Trophoblast cell (in vitro differentiated cells and primary cell): ENCODE measurements at regions not wholly inside any gene's neighbourhood (a gene's known extent, or its start where the extent isn't known, plus 50 kb on each side); places are given as distances from the start of the nearest gene placed in this dataset.

Experiments
- DNase-seq, 2 donors: peaks; one replicate each; pipeline ENCODE4 v3.0.0-alpha.2; 2016
- H2AFZ ChIP-seq: 2 replicates; pipeline ENCODE4 v1.6.1; 2013; ENCODE audit warnings: low read length, moderate library complexity, mild to moderate bottlenecking; ENCODE audit not compliant: insufficient read depth, poor library complexity
- H2AK5ac ChIP-seq: 2 replicates; pipeline ENCODE4 v1.6.1; 2013; ENCODE audit warnings: mild to moderate bottlenecking, low read length
- H2BK120ac ChIP-seq: 2 replicates; pipeline ENCODE4 v1.6.1; 2013; ENCODE audit warnings: low read length, mild to moderate bottlenecking, moderate library complexity; ENCODE audit not compliant: insufficient read depth, poor library complexity
- H2BK12ac ChIP-seq: 2 replicates; pipeline ENCODE4 v1.6.1; 2013; ENCODE audit warnings: mild to moderate bottlenecking, low read length, moderate library complexity
- H2BK5ac ChIP-seq: 2 replicates; pipeline ENCODE4 v1.6.1; 2013; ENCODE audit warnings: low read length, low read depth, moderate library complexity, mild to moderate bottlenecking; ENCODE audit not compliant: poor library complexity
- H3K14ac ChIP-seq: 2 replicates; pipeline ENCODE4 v1.6.1; 2013; ENCODE audit warnings: mild to moderate bottlenecking, low read length
- H3K18ac ChIP-seq: 2 replicates; pipeline ENCODE4 v1.6.1; 2013; ENCODE audit warnings: mild to moderate bottlenecking, low read length
- H3K23ac ChIP-seq: 2 replicates; pipeline ENCODE4 v1.6.1; 2013; ENCODE audit warnings: low read length
- H3K27ac ChIP-seq: 2 replicates; pipeline ENCODE4 v1.5.1; 2013; ENCODE audit warnings: low read depth, mild to moderate bottlenecking, inconsistent platforms, low read length, moderate library complexity
- H3K27me3 ChIP-seq: 2 replicates; pipeline ENCODE4 v1.6.1; 2013; ENCODE audit warnings: inconsistent platforms, mild to moderate bottlenecking, low read length, moderate library complexity; ENCODE audit not compliant: insufficient read depth
- H3K36me3 ChIP-seq, 2 experiments: 1 replicate in 1 of 2; 2 replicates in 1 of 2; pipeline ENCODE4 v1.6.1; 2013; ENCODE audit warnings: low read length in 2 of 2, mild to moderate bottlenecking in 2 of 2, moderate library complexity in 1 of 2; ENCODE audit not compliant: insufficient read depth in 2 of 2, control insufficient read depth in 1 of 2
- H3K4ac ChIP-seq: 2 replicates; pipeline ENCODE4 v1.6.1; 2013; ENCODE audit warnings: low read depth, mild to moderate bottlenecking, low read length, moderate library complexity
- H3K4me1 ChIP-seq, 2 experiments: 1 replicate in 1 of 2; 2 replicates in 1 of 2; pipeline ENCODE4 v1.6.1; 2013; ENCODE audit warnings: low read length in 2 of 2, mild to moderate bottlenecking in 2 of 2, moderate library complexity in 1 of 2; ENCODE audit not compliant: insufficient read depth in 2 of 2, control insufficient read depth in 1 of 2
- H3K4me2 ChIP-seq: 2 replicates; pipeline ENCODE4 v1.6.1; 2013; ENCODE audit warnings: inconsistent platforms, mild to moderate bottlenecking, low read length, moderate library complexity
- H3K4me3 ChIP-seq: 2 replicates; pipeline ENCODE4 v1.5.1; 2013; ENCODE audit warnings: mild to moderate bottlenecking, low read depth, low read length, inconsistent platforms
- H3K79me1 ChIP-seq: one replicate; pipeline ENCODE4 v1.6.1; 2013; ENCODE audit warnings: low read length
- H3K79me2 ChIP-seq: 2 replicates; pipeline ENCODE4 v1.6.1; 2013; ENCODE audit warnings: low read length, mild to moderate bottlenecking; ENCODE audit not compliant: control insufficient read depth, insufficient read depth, poor library complexity
- H3K9ac ChIP-seq: 2 replicates; pipeline ENCODE4 v1.6.1; 2013; ENCODE audit warnings: mild to moderate bottlenecking, low read length
- H3K9me3 ChIP-seq: 2 replicates; pipeline ENCODE4 v1.6.1; 2013; ENCODE audit warnings: low read depth, mild to moderate bottlenecking, control low read depth, inconsistent platforms, low read length; ENCODE audit not compliant: insufficient read depth
- H4K12ac ChIP-seq: 2 replicates; pipeline ENCODE4 v1.6.1; 2013; ENCODE audit warnings: low read depth, mild to moderate bottlenecking, low read length, moderate library complexity
- H4K8ac ChIP-seq: 2 replicates; pipeline ENCODE4 v1.6.1; 2013; ENCODE audit warnings: low read depth, mild to moderate bottlenecking, low read length, moderate library complexity
- H4K91ac ChIP-seq: one replicate; pipeline ENCODE4 v1.6.1; 2013; ENCODE audit warnings: low read depth, mild to moderate bottlenecking, low read length, moderate library complexity
- WGBS: extraction: QIAGEN DNeasy Blood & Tissue Kit; methylation state at CpG from one replicate; pipeline ENCODE4 v1.1.7; 2013; ENCODE audit warnings: missing lambda C conversion rate; ENCODE audit not compliant: insufficient read length, insufficient coverage; ENCODE audit errors: extremely low coverage; 5-methylcytosine and 5-hydroxymethylcytosine counted together

DNA sequence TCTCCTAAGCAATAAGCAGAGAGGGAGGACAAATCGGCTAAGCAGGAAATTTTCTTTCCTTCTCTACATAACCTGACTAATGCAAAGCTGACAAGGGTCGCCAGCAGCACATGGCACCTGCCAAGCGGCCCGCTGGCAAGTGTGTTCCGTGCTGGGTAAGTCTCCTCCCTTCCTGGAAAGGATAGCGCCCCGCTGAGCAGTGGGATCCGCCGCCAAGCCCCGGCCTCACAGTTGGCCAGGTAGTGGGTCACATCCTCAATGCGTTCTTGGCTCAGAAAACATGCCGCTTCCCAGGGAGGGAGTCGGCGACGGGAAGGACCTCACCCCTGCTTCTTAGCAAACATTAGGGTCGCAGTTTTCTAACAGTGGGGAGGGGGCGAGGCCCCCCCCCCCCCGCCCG, 488.9 kb upstream of the NUPR2 start:
- Histone ChIP-seq H2BK12ac (no peak overlapping the region), H3K4me1 (no peaks in the 10 kb centered on the region), H3K4me3 (no peak overlapping the region), H2BK120ac (no peak overlapping the region), H3K27ac (no peak overlapping the region), H3K4ac (no peak overlapping the region), H3K36me3 (peaks cover 0 to 2% of the 10 kb centered on the region in 2 experiments), H3K9ac (no peak overlapping the region), H3K79me1 (no peaks in the 10 kb centered on the region), H2BK5ac (no peak overlapping the region), H4K91ac (no peak overlapping the region), H3K23ac (no peak overlapping the region), H3K9me3 (peaks cover 19% of the 10 kb centered on the region), H2AFZ (no peak overlapping the region), H3K18ac (no peak overlapping the region), H4K8ac (no peak overlapping the region), H2AK5ac (no peak overlapping the region), H4K12ac (no peak overlapping the region), H3K79me2 (no peaks in the 10 kb centered on the region), H3K14ac (no peak overlapping the region), H3K4me2 (no peak overlapping the region), H3K27me3 (no peaks in the 10 kb centered on the region)
- WGBS: no CpG with 5 or more reads among the region's 19 CpGs
- no peak for DNase-seq

DNA sequence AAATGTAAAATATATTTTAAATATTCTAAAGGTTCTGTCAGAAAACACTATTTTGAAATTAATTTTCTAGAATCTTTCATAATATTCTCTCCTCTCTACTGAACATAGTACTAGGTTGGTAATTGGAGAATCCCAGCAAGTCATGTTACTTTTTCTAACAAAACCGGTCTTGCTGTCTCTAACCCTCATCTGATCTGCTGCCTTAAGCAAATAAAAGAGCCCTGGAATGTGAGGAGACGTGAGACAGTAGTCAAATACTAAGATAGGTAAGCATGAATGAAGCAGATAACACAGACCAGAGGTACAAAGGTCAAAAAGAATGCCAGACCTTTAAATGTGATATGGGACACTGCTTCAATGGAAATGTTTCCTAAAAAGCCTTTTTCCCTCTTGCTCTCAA, 462.4 kb upstream of the NUPR2 start:
- H3K9ac ChIP-seq: no peak overlapping the region
- no peak overlapping the region for H4K8ac ChIP-seq
- no peak overlapping the region for H3K4me2 ChIP-seq
- no peaks in the 10 kb centered on the region for H3K79me1 ChIP-seq
- peaks cover 13% of the 10 kb centered on the region for H3K9me3 ChIP-seq
- no peak overlapping the region for H2AK5ac ChIP-seq
- DNase-seq: peak in 1 of 2 donors; percentile 48
- H3K23ac ChIP-seq: no peak overlapping the region
- no peak overlapping the region for H3K18ac ChIP-seq
- H3K27me3 ChIP-seq: no peaks in the 10 kb centered on the region
- no peak overlapping the region for H3K4ac ChIP-seq
- H3K27ac ChIP-seq: no peak overlapping the region
- H3K14ac ChIP-seq: no peak overlapping the region
- no peak overlapping the region for H4K91ac ChIP-seq
- H3K36me3 ChIP-seq: no peaks in the 10 kb centered on the region
- no peak overlapping the region for H4K12ac ChIP-seq
- H2BK5ac ChIP-seq: no peak overlapping the region
- no peak overlapping the region for H3K4me3 ChIP-seq
- no peak overlapping the region for H2BK12ac ChIP-seq
- H2AFZ ChIP-seq: no peak overlapping the region
- H3K4me1 ChIP-seq: no peaks in the 10 kb centered on the region
- H3K79me2 ChIP-seq: no peaks in the 10 kb centered on the region
- no peak overlapping the region for H2BK120ac ChIP-seq
- WGBS: no CpG with 5 or more reads among the region's 2 CpGs

- H3K4ac ChIP-seq: no peak overlapping the region
- WGBS: no CpG with 5 or more reads among the region's 1 CpG
- H3K79me2 ChIP-seq: no peaks in the 10 kb centered on the region
- no peak overlapping the region for H3K14ac ChIP-seq
- no peak overlapping the region for H2AFZ ChIP-seq
- no peak overlapping the region for H4K12ac ChIP-seq
- DNase-seq: no peak
- no peak overlapping the region for H3K27ac ChIP-seq
- no peak overlapping the region for H3K4me3 ChIP-seq
- no peak overlapping the region for H3K9ac ChIP-seq
- H2BK120ac ChIP-seq: no peak overlapping the region
- no peaks in the 10 kb centered on the region for H3K4me1 ChIP-seq
- H3K18ac ChIP-seq: no peak overlapping the region
- H3K9me3 ChIP-seq: peaks cover 18% of the 10 kb centered on the region
- no peak overlapping the region for H2BK12ac ChIP-seq
- H3K23ac ChIP-seq: no peak overlapping the region
- H2BK5ac ChIP-seq: no peak overlapping the region
- no peaks in the 10 kb centered on the region for H3K36me3 ChIP-seq
- H3K79me1 ChIP-seq: no peaks in the 10 kb centered on the region
- no peak overlapping the region for H3K4me2 ChIP-seq
- no peak overlapping the region for H2AK5ac ChIP-seq
- no peak overlapping the region for H4K91ac ChIP-seq
- no peaks in the 10 kb centered on the region for H3K27me3 ChIP-seq
- H4K8ac ChIP-seq: no peak overlapping the region
Observed at GRCh38 chr7:56570968-56571367, 454.8 kb upstream of the NUPR2 start.

GRCh38 chr7:56538541-56539429, 422.6 kb upstream of the NUPR2 start:
- Histone ChIP-seq H3K14ac (no peak overlapping the region), H3K4me3 (peak overlapping the region; percentile 15), H4K8ac (no peak overlapping the region), H3K4me1 (no peaks in the 10 kb centered on the region), H4K12ac (no peak overlapping the region), H3K36me3 (no peaks in the 10 kb centered on the region), H2BK12ac (no peak overlapping the region), H3K79me2 (no peaks in the 10 kb centered on the region), H2AK5ac (no peak overlapping the region), H3K9ac (no peak overlapping the region), H3K4ac (no peak overlapping the region), H3K79me1 (no peaks in the 10 kb centered on the region), H3K18ac (no peak overlapping the region), H3K4me2 (no peak overlapping the region), H3K27ac (no peak overlapping the region), H3K23ac (no peak overlapping the region), H3K27me3 (no peaks in the 10 kb centered on the region), H2AFZ (no peak overlapping the region), H2BK120ac (no peak overlapping the region), H3K9me3 (peaks cover 58% of the 10 kb centered on the region), H4K91ac (no peak overlapping the region), H2BK5ac (no peak overlapping the region)
- no CpG with 5 or more reads among the region's 37 CpGs for WGBS
- DNase-seq: no peak
